ENCODE measurements at regions not wholly inside any gene's neighbourhood (a gene's known extent, or its start where the extent isn't known, plus 50 kb on each side); places are given as distances from the start of the nearest gene placed in this dataset.

- no peak for DNase-seq (ENCODE audit: low spot score)
These were observed 157.0 kb upstream of the C21orf91 start for GRCh38 chr21:17976139-17976538.

GRCh38 chr21:17967319-17967718 is 148.2 kb upstream of the C21orf91 start:
- TF ChIP-seq, protein P1, sequence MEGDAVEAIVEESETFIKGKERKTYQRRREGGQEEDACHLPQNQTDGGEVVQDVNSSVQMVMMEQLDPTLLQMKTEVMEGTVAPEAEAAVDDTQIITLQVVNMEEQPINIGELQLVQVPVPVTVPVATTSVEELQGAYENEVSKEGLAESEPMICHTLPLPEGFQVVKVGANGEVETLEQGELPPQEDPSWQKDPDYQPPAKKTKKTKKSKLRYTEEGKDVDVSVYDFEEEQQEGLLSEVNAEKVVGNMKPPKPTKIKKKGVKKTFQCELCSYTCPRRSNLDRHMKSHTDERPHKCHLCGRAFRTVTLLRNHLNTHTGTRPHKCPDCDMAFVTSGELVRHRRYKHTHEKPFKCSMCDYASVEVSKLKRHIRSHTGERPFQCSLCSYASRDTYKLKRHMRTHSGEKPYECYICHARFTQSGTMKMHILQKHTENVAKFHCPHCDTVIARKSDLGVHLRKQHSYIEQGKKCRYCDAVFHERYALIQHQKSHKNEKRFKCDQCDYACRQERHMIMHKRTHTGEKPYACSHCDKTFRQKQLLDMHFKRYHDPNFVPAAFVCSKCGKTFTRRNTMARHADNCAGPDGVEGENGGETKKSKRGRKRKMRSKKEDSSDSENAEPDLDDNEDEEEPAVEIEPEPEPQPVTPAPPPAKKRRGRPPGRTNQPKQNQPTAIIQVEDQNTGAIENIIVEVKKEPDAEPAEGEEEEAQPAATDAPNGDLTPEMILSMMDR (IDR thresholded peaks at IDR 0.05; ENCODE audit: extremely low read depth, missing control alignments) = no peak
- DNase-seq (ENCODE audit: low spot score) = no peak

More at GRCh38 chr21:17976139-17976538, 157.0 kb upstream of the C21orf91 start:
- TF ChIP-seq, protein P1 (IDR thresholded peaks at IDR 0.05; ENCODE audit: extremely low read depth, missing control alignments) = no peak

GRCh38 chr21:17964716-17965115 is 145.6 kb upstream of the C21orf91 start:
- no peak for DNase-seq (ENCODE audit: low spot score)
- TF ChIP-seq, protein P1 (IDR thresholded peaks at IDR 0.05; ENCODE audit: extremely low read depth, missing control alignments) = no peak

- no peak for DNase-seq (ENCODE audit: low spot score)
- TF ChIP-seq, protein P1 (IDR thresholded peaks at IDR 0.05; ENCODE audit: extremely low read depth, missing control alignments) = no peak
These were observed 145.0 kb upstream of the C21orf91 start for GRCh38 chr21:17964199-17964598.

DNA sequence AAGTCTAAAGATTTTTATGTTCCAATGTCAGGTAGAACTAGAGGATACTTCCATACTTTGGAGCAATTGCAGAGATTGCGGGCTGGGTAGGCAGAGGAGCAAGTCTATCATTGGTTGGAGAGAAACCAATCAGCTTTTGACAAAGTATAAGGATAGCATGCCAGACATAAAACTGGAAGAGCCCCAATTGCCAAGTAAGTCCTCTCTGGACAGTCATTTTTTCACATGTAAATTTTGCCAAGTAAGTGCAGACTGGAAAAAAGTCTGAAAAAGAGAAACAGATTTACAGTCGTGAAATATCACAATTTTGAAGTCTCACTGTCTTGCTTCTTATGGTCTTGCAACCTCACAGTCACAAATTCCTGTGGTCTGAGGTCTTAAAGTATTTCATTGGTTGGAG is 131.4 kb upstream of the C21orf91 start:
- TF ChIP-seq, protein P1 (IDR thresholded peaks at IDR 0.05; ENCODE audit: extremely low read depth, missing control alignments) = no peak
- DNase-seq (ENCODE audit: low spot score) = no peak

DNA sequence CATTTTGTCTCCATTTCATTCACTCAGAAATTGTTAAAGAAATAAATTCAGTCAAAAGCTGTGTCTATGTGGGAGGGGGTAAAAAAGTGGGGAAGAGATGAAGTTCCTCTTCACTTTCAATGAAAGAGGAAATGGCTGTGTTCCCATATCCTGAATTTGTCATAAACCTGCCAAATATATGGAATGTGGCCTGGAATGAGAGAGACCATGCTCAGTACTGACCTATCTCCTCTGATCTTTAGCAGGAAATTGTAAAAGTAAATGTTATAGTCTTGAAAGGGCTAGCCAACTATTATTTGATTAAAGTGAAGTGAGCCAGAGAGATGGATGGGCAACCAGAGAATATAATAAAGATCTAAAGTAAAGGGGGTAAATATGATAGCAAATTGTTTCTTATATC is 130.3 kb upstream of the C21orf91 start:
- DNase-seq (ENCODE audit: low spot score) = no peak
- TF ChIP-seq, protein P1 (IDR thresholded peaks at IDR 0.05; ENCODE audit: extremely low read depth, missing control alignments) = no peak

DNA sequence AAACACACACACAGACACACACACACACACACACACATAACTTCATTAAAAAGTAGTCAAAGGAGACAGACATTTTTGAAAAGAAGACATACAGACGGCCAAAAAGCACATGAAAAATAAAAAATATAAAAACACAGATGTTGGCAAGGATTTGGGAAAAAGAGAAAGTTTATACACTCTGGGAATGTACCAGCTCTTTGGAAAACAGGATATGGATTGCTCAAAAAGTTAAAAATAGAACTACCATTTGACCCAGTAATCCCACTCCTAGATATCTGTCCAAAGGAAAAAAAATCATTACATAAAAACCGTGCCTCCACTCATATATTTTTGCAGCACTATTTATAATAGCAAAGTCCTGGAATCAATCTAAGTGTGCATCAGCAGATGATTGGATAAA is 128.4 kb upstream of the C21orf91 start:
- DNase-seq (ENCODE audit: low spot score) = no peak
- TF ChIP-seq, protein P1 (IDR thresholded peaks at IDR 0.05; ENCODE audit: extremely low read depth, missing control alignments) = no peak

Data from GM20000 (cell line).